Neural progenitor cell (in vitro differentiated cells): ENCODE measurements at regions not wholly inside any gene's neighbourhood (a gene's known extent, or its start where the extent isn't known, plus 50 kb on each side); places are given as distances from the start of the nearest gene placed in this dataset.
A peak's percentile ranks its signal among the peaks of the same experiment; 100 is the strongest.

ENCODE experiments used
- DNase-seq: peaks from one replicate; pipeline ENCODE4 v3.0.0-alpha.2; 2016; ENCODE audit warnings: low spot score
- H2AFZ ChIP-seq: fragments of 200-600 bp; sonication (generic); replicated peaks from 2 replicates; pipeline ENCODE4 v1.6.1; 2016; ENCODE audit warnings: antibody characterized with exemption
- H3F3A ChIP-seq: fragments of 200-600 bp; sonication (generic); 2 replicates; pipeline ENCODE4 v1.6.1; 2016; ENCODE audit warnings: antibody characterized with exemption, low read depth
- H3K27ac ChIP-seq: fragments of 200-600 bp; sonication (generic); 2 replicates; pipeline ENCODE4 v1.5.1; 2016; ENCODE audit warnings: mild to moderate bottlenecking
- H3K27me3 ChIP-seq: fragments of 200-600 bp; sonication (generic); 2 replicates; pipeline ENCODE4 v1.6.1; 2016; ENCODE audit warnings: mild to moderate bottlenecking, moderate library complexity
- H3K36me3 ChIP-seq: fragments of 200-600 bp; sonication (generic); 2 replicates; pipeline ENCODE4 v1.5.1; 2016
- H3K4me1 ChIP-seq: fragments of 200-600 bp; sonication (generic); 2 replicates; pipeline ENCODE4 v1.6.1; 2016; ENCODE audit warnings: mixed run types
- H3K4me2 ChIP-seq: fragments of 200-600 bp; sonication (generic); 2 replicates; pipeline ENCODE4 v1.6.1; 2016
- H3K4me3 ChIP-seq: fragments of 200-600 bp; sonication (generic); 2 replicates; pipeline ENCODE4 v1.5.1; 2016
- H3K79me2 ChIP-seq: fragments of 200-600 bp; sonication (generic); 2 replicates; pipeline ENCODE4 v1.6.1; 2016; ENCODE audit warnings: low read depth
- H3K9ac ChIP-seq: fragments of 200-600 bp; sonication (generic); 2 replicates; pipeline ENCODE4 v1.6.1; 2016
- H3K9me3 ChIP-seq: fragments of 200-600 bp; sonication (generic); 2 replicates; pipeline ENCODE4 v1.5.1; 2016; ENCODE audit warnings: low read depth
- H4K20me1 ChIP-seq: fragments of 200-600 bp; sonication (generic); 2 replicates; pipeline ENCODE4 v1.6.1; 2016; ENCODE audit warnings: low read depth
- H3K27ac Mint-ChIP-seq: 3 replicates; pipeline ENCODE4 v1.8.0; 2021; ENCODE audit warnings: mixed read lengths
- H3K27me3 Mint-ChIP-seq: 2 replicates; pipeline ENCODE4 v1.8.0; 2022; ENCODE audit warnings: low read depth, mild to moderate bottlenecking, inconsistent platforms, moderate library complexity, mixed read lengths; ENCODE audit not compliant: insufficient read depth
- H3K36me3 Mint-ChIP-seq: 3 replicates; pipeline ENCODE4 v1.8.0; 2021; ENCODE audit warnings: mixed read lengths
- H3K4me1 Mint-ChIP-seq: 3 replicates; pipeline ENCODE4 v1.8.0; 2021; ENCODE audit warnings: mixed read lengths
- H3K4me3 Mint-ChIP-seq: 3 replicates; pipeline ENCODE4 v1.8.0; 2021; ENCODE audit warnings: mild to moderate bottlenecking, moderate library complexity, mixed read lengths
- H3K9me3 Mint-ChIP-seq: 3 replicates; pipeline ENCODE4 v1.8.0; 2020; ENCODE audit warnings: mixed read lengths
- CTCF ChIP-seq: fragments of 200-600 bp; sonication (generic); IDR thresholded peaks from 2 replicates; pipeline ENCODE4 v1.5.1; 2017; ENCODE audit warnings: antibody characterized with exemption, mild to moderate bottlenecking
- EZH2 ChIP-seq: fragments of 200-600 bp; sonication (generic); IDR thresholded peaks from 2 replicates; pipeline ENCODE4 v1.6.1; 2017; ENCODE audit warnings: antibody characterized with exemption, mild to moderate bottlenecking, moderate library complexity
- EZH2phosphoT487 ChIP-seq: fragments of 200-600 bp; sonication (generic); IDR thresholded peaks from 2 replicates; pipeline ENCODE4 v1.6.1; 2017; ENCODE audit warnings: antibody characterized with exemption

- Mint-ChIP-seq H3K27me3 (peaks cover 15% of the 10 kb centered on the region), H3K36me3 (no peaks in the 10 kb centered on the region), H3K9me3 (no peaks in the 10 kb centered on the region), H3K4me1 (peaks cover 14% of the 10 kb centered on the region), H3K4me3 (no peak overlapping the region), H3K27ac (no peak overlapping the region)
- Histone ChIP-seq H3K9me3 (no peaks in the 10 kb centered on the region), H3K79me2 (no peaks in the 10 kb centered on the region), H4K20me1 (no peaks in the 10 kb centered on the region), H3F3A (no peaks in the 10 kb centered on the region), H3K36me3 (no peaks in the 10 kb centered on the region), H3K27ac (no peak overlapping the region), H3K4me3 (no peak overlapping the region), H2AFZ (no peak overlapping the region), H3K27me3 (no peaks in the 10 kb centered on the region), H3K4me1 (peaks cover 8% of the 10 kb centered on the region), H3K4me2 (no peak overlapping the region), H3K9ac (no peak overlapping the region)
- no peak for TF ChIP-seq CTCF
- no peak for TF ChIP-seq EZH2phosphoT487
- no peak for TF ChIP-seq EZH2
- DNase-seq: no peak
Measured at GRCh38 chr11:119784421-119784820, 55.4 kb upstream of the NECTIN1 start.

GRCh38 chr11:119783466-119784400, 54.7 kb upstream of the NECTIN1 start:
- Mint-ChIP-seq H3K27ac (no peak overlapping the region), H3K27me3 (peaks cover 13% of the 10 kb centered on the region), H3K36me3 (no peaks in the 10 kb centered on the region), H3K9me3 (no peaks in the 10 kb centered on the region), H3K4me1 (peaks cover 14% of the 10 kb centered on the region), H3K4me3 (no peak overlapping the region)
- Histone ChIP-seq H3K9ac (no peak overlapping the region), H3K27ac (no peak overlapping the region), H3K36me3 (no peaks in the 10 kb centered on the region), H3K4me1 (peaks cover 8% of the 10 kb centered on the region), H3K27me3 (no peaks in the 10 kb centered on the region), H4K20me1 (no peaks in the 10 kb centered on the region), H2AFZ (no peak overlapping the region), H3F3A (no peaks in the 10 kb centered on the region), H3K79me2 (no peaks in the 10 kb centered on the region), H3K9me3 (no peaks in the 10 kb centered on the region), H3K4me3 (no peak overlapping the region), H3K4me2 (no peak overlapping the region)
- DNase-seq: no peak
- no peak for TF ChIP-seq EZH2phosphoT487

GRCh38 chr11:119782739-119783072, 53.7 kb upstream of the NECTIN1 start:
- H3K27me3 ChIP-seq: no peaks in the 10 kb centered on the region
- peaks cover 14% of the 10 kb centered on the region for H3K4me1 Mint-ChIP-seq
- H3K36me3 ChIP-seq: no peaks in the 10 kb centered on the region
- H3K27ac Mint-ChIP-seq: peak overlapping the region; percentile 90
- H3K79me2 ChIP-seq: no peaks in the 10 kb centered on the region
- H3K36me3 Mint-ChIP-seq: no peaks in the 10 kb centered on the region
- peaks cover 13% of the 10 kb centered on the region for H3K27me3 Mint-ChIP-seq
- H3F3A ChIP-seq: no peaks in the 10 kb centered on the region
- no peaks in the 10 kb centered on the region for H4K20me1 ChIP-seq
- H3K9me3 ChIP-seq: no peaks in the 10 kb centered on the region
- DNase-seq: peak; percentile 37
- H3K4me3 Mint-ChIP-seq: no peak overlapping the region
- TF ChIP-seq EZH2phosphoT487 (no peak), EZH2 (no peak), CTCF (no peak)
- no peak overlapping the region for H3K4me3 ChIP-seq
- peak overlapping the region; percentile 17 for H2AFZ ChIP-seq
- H3K9me3 Mint-ChIP-seq: no peaks in the 10 kb centered on the region
- no peak overlapping the region for H3K27ac ChIP-seq
- H3K4me2 ChIP-seq: no peak overlapping the region
- H3K9ac ChIP-seq: no peak overlapping the region
- peaks cover 8% of the 10 kb centered on the region for H3K4me1 ChIP-seq
